MCF 10A (cell line): ENCODE measurements at regions not wholly inside any gene's neighbourhood (a gene's known extent, or its start where the extent isn't known, plus 50 kb on each side); places are given as distances from the start of the nearest gene placed in this dataset.

Experiments used
- BruUV-seq: library from RNA; stranded (reverse); fragments of 400-500 nt; replicated peaks from 2 replicates; lab custom pipeline; 2021; lab: Mats Ljungman, UMichigan
- CTCF ChIA-PET: fragments of 300-600 bp; sonication (Branson Sonifier 250); formaldehyde crosslinking; extraction: SDS; loops from one replicate; lab custom pipeline; 2021; ENCODE audit warnings: antibody characterized with exemption, inconsistent platforms; lab: Yijun Ruan, JAX
- POLR2A ChIA-PET: fragments of 300-600, 350-650 bp; sonication (Branson Sonifier 250); formaldehyde crosslinking; extraction: SDS; loops from one replicate; lab custom pipeline; 2020; ENCODE audit warnings: antibody characterized with exemption, inconsistent platforms; lab: Yijun Ruan, JAX
- DNase-seq: peaks from one replicate; pipeline ENCODE4 v3.0.0-alpha.2; 2018; ENCODE audit not compliant: unreplicated experiment
- H3K27ac Mint-ChIP-seq: one replicate; pipeline ENCODE4 v1.8.0; 2022; ENCODE audit warnings: mild to moderate bottlenecking, low read depth, mixed read lengths; ENCODE audit not compliant: unreplicated experiment
- H3K27me3 Mint-ChIP-seq: one replicate; pipeline ENCODE4 v1.8.0; 2022; ENCODE audit warnings: mixed read lengths; ENCODE audit not compliant: insufficient read depth, unreplicated experiment
- H3K36me3 Mint-ChIP-seq: one replicate; pipeline ENCODE4 v1.8.0; 2022; ENCODE audit warnings: mild to moderate bottlenecking, moderate library complexity, mixed read lengths; ENCODE audit not compliant: insufficient read depth, unreplicated experiment
- H3K4me1 Mint-ChIP-seq: one replicate; pipeline ENCODE4 v1.8.0; 2022; ENCODE audit warnings: mixed read lengths; ENCODE audit not compliant: insufficient read depth, unreplicated experiment
- H3K4me3 Mint-ChIP-seq: one replicate; pipeline ENCODE4 v1.8.0; 2022; ENCODE audit warnings: mild to moderate bottlenecking, moderate library complexity, mixed read lengths; ENCODE audit not compliant: unreplicated experiment
- H3K9me3 Mint-ChIP-seq: one replicate; pipeline ENCODE4 v1.8.0; 2022; ENCODE audit warnings: mixed read lengths; ENCODE audit not compliant: unreplicated experiment
- intact Hi-C: fragments of 100-400 bp; cut with micrococcal nuclease; formaldehyde crosslinking; loops from 2 replicates; pipeline ENCODE4 v1.14.1; 2022
- TF ChIP-seq, protein P1 (sequence below): fragments of 200-600 bp; IDR thresholded peaks from one replicate; pipeline ENCODE4 v1.8.0; 2022; ENCODE audit warnings: antibody characterized with exemption, mild to moderate bottlenecking; ENCODE audit not compliant: unreplicated experiment

DNA sequence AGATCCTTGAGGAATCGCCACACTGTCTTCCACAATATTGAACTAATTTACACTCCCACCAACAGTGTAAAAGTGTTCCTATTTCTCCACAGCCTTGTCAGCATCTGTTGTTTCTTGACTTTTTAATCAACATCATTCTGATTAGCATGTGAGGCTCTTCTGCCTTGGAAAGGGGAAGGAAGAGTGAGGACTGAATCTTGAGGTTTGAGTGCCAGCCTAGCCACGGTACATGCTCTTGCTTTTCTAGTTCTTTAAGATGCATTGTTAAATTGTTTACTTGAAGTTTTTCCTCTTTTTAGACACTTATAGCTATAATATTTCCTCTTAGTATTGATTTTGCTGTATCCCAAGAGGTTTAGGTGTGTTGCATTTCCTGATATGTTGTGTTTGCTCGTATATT, 596.1 kb downstream of the OTOL1 start:
- Mint-ChIP-seq H3K4me3 (no peak overlapping the region), H3K27me3 (no peaks in the 10 kb centered on the region), H3K4me1 (no peaks in the 10 kb centered on the region), H3K36me3 (no peaks in the 10 kb centered on the region), H3K27ac (no peak overlapping the region), H3K9me3 (no peaks in the 10 kb centered on the region)
- TF ChIP-seq, protein P1, sequence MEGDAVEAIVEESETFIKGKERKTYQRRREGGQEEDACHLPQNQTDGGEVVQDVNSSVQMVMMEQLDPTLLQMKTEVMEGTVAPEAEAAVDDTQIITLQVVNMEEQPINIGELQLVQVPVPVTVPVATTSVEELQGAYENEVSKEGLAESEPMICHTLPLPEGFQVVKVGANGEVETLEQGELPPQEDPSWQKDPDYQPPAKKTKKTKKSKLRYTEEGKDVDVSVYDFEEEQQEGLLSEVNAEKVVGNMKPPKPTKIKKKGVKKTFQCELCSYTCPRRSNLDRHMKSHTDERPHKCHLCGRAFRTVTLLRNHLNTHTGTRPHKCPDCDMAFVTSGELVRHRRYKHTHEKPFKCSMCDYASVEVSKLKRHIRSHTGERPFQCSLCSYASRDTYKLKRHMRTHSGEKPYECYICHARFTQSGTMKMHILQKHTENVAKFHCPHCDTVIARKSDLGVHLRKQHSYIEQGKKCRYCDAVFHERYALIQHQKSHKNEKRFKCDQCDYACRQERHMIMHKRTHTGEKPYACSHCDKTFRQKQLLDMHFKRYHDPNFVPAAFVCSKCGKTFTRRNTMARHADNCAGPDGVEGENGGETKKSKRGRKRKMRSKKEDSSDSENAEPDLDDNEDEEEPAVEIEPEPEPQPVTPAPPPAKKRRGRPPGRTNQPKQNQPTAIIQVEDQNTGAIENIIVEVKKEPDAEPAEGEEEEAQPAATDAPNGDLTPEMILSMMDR, result no peak
- intact Hi-C loops, result no loop called here
- CTCF ChIA-PET, result no interaction called here
- POLR2A ChIA-PET, result no interaction called here
- BruUV-seq, result no TSS peak
- no peak for DNase-seq

GRCh38 chr3:162094301-162094700, 597.7 kb downstream of the OTOL1 start:
- no peaks in the 10 kb centered on the region for H3K36me3 Mint-ChIP-seq
- BruUV-seq, result no TSS peak
- intact Hi-C loops, result no loop called here
- H3K4me1 Mint-ChIP-seq, result no peaks in the 10 kb centered on the region
- TF ChIP-seq, protein P1, result no peak
- no peak overlapping the region for H3K4me3 Mint-ChIP-seq
- CTCF ChIA-PET, result no interaction called here
- H3K27ac Mint-ChIP-seq, result no peak overlapping the region
- no peaks in the 10 kb centered on the region for H3K27me3 Mint-ChIP-seq
- H3K9me3 Mint-ChIP-seq, result no peaks in the 10 kb centered on the region
- no peak for DNase-seq
- POLR2A ChIA-PET, result no interaction called here

DNA sequence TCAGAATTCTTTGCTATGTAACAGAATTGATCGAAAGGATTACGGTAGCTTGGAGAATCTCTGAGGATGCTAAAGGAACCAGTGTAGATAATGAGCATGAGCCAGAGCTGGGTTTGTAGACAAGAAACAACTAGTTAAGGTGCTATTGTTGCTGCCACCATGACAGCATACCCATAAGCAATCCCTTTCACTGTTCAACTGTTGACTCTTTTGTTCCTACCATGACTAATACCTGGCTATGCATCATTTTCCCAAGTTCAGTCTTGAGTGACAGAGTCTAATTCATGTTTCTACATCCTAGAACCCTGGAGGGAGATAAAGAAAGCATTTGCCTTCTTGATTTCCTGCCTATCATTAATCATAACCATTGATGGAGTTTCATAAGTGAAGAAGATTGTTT, 600.3 kb downstream of the OTOL1 start:
- no peak overlapping the region for H3K27ac Mint-ChIP-seq
- no peaks in the 10 kb centered on the region for H3K9me3 Mint-ChIP-seq
- no peak overlapping the region for H3K4me3 Mint-ChIP-seq
- intact Hi-C loops, result no loop called here
- H3K4me1 Mint-ChIP-seq, result no peaks in the 10 kb centered on the region
- no TSS peak for BruUV-seq
- CTCF ChIA-PET, result interaction anchor here (0.5 to 0.7 kb wide), 2 partner anchors 141 to 896 kb away, joined by 3 read pairs; no protein-coding TSS in a partner anchor
- TF ChIP-seq, protein P1, result no peak
- peak; percentile 23 for DNase-seq
- H3K36me3 Mint-ChIP-seq, result no peaks in the 10 kb centered on the region
- H3K27me3 Mint-ChIP-seq, result no peaks in the 10 kb centered on the region
- POLR2A ChIA-PET, result no interaction called here

DNA sequence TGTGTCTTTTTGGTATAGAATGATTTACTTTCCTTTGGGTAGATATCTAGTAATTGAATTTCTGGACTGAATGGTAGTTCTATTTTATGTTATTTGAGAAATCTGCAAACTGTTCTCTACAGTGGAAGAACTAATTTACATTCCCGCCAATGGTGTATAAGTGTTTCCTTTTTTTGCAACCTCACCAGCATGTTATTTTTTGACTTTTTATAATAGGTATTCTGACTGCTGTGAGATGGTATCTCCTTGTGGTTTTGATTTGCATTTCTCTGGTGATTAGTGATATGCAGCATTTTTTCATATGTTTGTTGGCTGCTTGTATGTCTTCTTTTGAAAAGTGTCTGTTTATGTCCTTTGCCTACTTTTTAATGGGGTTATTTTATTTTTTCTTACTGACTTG, 607.2 kb downstream of the OTOL1 start:
- CTCF ChIA-PET, result interaction anchor here (0.6 kb wide), 1 partner anchor 977 kb away, joined by 5 read pairs; no protein-coding TSS in a partner anchor
- no peaks in the 10 kb centered on the region for H3K27me3 Mint-ChIP-seq
- no peak for DNase-seq
- no peaks in the 10 kb centered on the region for H3K9me3 Mint-ChIP-seq
- H3K36me3 Mint-ChIP-seq, result no peaks in the 10 kb centered on the region
- intact Hi-C loops, result no loop called here
- no peak overlapping the region for H3K4me3 Mint-ChIP-seq
- TF ChIP-seq, protein P1, result no peak
- BruUV-seq, result no TSS peak
- POLR2A ChIA-PET, result no interaction called here
- no peaks in the 10 kb centered on the region for H3K4me1 Mint-ChIP-seq
- H3K27ac Mint-ChIP-seq, result no peak overlapping the region
